SKM-1 (cell line): ENCODE measurements at regions not wholly inside any gene's neighbourhood (a gene's known extent, or its start where the extent isn't known, plus 50 kb on each side); places are given as distances from the start of the nearest gene placed in this dataset.

Experiments
- DNase-seq: peaks from one replicate; lab custom pipeline; 2025; ENCODE audit not compliant: unreplicated experiment; lab: John Stamatoyannopoulos, UW

DNA sequence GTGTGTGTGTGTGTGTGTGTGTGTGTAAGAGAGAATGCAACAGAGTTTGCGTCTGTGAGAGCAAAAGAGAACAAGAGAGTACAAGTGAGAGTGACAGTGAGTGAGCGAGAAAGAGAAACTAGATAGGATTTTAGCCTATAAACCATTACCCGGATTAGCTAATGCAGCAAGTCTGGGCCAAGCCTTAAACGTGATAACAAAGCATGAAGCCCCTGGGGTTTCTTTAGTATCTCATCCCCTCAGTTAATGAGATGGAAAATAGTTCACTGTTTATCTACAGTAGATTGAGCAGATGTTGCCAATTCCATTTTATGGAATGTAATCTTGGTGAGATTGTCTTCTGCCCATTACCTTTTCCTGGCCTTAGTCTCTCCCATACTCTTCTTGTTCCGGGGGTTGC, 114.5 kb downstream of the MAT2B start:
- no peak for DNase-seq

DNA sequence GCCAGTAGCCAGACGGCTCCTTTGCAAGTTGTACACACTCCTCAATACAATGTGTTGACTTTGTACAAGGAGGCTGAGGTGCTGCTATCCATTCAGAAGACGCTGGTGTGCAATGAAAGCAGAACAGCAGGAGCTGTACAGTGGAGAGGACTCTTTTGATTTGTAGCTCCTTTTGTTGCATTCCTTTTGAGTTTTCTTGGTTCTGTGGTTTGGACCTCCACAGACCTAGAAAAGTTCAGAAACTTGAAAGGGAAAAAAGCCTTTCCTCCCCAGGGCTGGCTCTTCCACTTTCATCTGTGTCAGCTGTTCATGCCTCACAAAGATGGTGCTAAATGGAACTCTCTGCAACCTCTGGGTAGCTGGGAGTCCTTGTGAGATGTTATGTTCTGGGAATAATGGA, 117.4 kb downstream of the MAT2B start:
- DNase-seq, result no peak

DNA sequence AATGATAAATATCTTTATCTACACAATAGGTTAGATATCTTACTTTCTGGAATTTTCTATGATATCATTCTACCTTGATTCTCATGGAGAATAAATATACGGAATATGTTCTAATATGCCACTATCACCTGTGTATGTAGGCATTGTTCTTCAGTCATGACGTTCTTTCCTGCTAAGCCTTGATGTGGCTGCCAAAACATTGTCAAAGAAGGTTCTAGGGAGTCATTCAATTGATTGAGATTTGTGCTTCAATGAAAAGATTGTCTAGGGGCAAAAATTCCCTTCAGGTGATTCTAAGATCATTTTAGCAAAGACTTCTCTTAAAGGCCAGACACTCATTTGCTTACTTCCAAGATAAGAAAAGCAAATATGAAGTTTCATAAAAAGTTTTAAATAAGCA, 118.1 kb downstream of the MAT2B start:
- DNase-seq, result no peak

GRCh38 chr5:163623986-163624385, 118.6 kb downstream of the MAT2B start:
- DNase-seq, result no peak

GRCh38 chr5:163624431-163624830, 119.0 kb downstream of the MAT2B start:
- DNase-seq, result no peak

DNA sequence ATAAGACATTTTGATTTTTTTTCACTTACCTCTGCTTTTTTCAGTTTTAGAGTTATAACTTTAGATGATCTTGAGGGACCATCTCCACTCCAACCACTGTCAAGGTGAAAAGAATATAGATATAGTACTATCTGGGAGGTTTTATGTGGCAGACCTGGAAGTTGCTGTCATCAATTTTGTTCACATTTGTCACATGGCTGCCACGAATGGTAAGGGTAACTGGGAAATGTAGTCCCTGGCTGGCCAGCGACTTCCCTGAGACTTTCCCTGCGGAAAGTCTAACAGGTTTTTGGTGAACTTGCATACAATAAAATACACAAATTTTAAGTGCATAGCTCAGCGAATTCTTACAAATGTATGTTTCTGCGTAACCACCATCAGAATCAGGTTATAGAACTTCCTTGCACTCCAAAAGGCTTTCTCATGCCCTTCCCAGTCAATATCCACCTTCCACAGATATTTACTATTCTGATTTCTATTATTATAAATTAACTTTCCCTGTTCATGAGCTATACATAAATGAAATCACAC, 121.5 kb downstream of the MAT2B start:
- no peak for DNase-seq

GRCh38 chr5:163631856-163632255, 126.4 kb downstream of the MAT2B start:
- DNase-seq, result no peak

- DNase-seq, result no peak
Observed at GRCh38 chr5:163633926-163634460, 128.6 kb downstream of the MAT2B start.

DNA sequence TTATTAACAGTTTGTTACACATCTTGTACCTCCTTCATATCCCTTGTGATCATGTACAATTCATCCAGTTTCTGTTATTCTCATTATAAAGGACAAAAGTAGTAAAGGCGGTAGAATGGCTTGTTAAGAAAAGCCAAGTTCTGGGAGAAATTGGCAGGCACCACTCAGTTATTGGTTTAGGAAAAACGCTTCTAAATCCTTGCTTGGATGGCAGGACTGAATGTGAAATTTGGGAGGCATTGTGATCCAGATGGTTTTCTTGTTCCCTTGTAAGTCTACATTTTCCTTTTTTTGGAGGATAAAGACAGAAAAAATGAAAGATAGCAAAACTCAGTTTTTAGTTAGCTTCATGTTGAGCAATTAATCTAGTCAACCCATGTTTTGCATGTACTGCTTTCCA, 130.2 kb downstream of the MAT2B start:
- no peak for DNase-seq

- no peak for DNase-seq
Observed at GRCh38 chr5:163642904-163643303, 137.5 kb downstream of the MAT2B start.

GRCh38 chr5:163645421-163646416, 140.3 kb downstream of the MAT2B start:
- no peak for DNase-seq

DNA sequence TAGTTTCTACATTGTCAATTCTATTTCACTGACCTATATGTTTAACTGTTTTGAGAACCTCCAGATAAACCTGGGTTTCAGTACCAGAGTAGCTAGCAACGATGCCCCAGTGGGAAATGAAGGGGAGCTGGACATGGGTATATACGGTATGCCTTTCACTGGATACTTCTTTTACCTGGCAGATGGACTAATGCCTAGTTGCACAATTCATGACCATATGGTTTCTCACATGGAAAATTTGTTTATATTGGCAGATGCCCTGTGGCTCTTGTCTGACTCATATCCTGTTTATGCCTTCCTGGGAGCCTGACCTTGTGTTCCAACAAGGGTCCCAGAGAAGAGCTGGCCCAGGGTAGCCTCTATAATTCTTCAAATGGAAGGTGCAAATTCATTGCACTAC, 144.1 kb downstream of the MAT2B start:
- DNase-seq, result no peak

- no peak for DNase-seq
Observed at GRCh38 chr5:163653526-163653925, 148.1 kb downstream of the MAT2B start.

DNA sequence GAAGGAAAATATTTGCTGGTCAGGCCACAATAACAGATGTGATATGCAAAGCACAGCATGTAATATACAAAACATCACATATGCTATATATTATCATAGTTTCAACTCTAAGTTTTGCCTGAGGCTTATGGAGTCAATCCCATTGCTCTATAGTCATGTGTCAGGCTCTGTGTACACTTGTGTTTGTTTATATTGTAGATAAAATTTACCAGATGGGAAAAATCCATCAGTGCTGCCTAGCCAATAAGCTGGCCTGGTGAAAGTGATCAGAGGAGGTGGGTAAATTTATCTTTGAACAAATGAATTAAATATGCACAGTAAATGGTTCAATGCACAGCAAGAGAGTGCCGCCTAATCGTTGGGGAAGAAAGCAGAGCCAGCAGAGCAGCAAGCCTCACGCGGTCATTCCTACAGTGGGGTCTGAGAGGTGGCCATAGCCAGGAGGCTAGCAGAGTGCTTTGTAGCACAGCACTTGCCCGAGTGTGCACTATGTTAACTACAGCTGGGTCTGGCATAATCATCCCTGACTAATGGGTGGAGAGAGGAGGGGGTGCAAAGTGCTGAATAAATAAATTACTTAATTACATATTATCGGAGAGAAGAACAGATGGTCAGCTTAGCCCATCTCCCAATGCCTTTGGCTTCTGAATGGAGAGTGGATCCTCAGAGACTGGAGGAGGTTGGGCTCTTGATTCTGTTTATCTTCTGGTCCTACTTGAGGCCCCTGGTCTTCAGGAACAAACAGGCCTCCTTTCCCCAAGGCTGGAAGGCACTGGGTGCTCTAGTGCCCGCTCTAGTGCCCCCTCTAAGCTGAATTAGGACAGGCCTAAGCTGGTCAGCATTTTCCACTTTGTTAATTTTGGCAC, 153.5 kb downstream of the MAT2B start:
- no peak for DNase-seq

DNA sequence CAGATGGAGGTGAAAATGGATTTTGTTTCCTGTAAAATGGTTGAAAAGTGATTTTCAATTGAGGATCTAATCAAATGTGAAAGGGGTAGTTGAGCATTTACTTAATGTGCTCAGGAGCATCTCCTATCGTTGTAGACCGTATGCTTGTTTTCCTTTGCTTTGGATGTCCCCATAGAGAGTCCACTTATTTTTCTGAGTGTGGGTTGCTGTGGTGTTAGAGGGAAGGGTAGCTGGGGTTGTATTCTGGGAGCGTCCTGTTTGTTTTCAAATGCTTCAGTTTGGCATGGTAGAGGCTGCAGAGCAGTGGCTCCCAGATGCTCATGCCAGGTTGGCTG, 154.1 kb downstream of the MAT2B start:
- DNase-seq, result no peak

- DNase-seq, result no peak
Observed at GRCh38 chr5:163660486-163660885, 155.1 kb downstream of the MAT2B start.

GRCh38 chr5:163661360-163661759, 155.9 kb downstream of the MAT2B start:
- no peak for DNase-seq

- DNase-seq, result no peak
Observed at GRCh38 chr5:163670036-163670435, 164.6 kb downstream of the MAT2B start.

DNA sequence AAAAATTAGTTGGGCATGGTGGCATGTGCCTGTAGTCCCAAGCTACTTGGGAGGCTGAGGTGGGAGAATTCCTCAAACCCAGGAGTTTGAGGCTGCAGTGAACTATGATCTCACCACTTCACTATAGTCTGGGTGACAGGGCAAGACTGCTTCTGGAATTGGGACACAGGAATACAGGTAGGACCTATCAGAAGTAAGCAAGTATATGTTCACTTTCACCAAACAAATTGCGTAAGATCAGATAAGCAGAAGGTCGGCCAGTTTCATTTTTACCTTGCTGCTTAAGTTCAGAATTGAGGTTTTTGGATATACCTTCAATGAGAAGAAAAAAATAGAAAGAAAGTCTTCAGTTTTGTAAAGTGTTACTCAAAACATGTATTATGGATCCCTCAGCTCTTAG, 171.7 kb downstream of the MAT2B start:
- no peak for DNase-seq

- DNase-seq, result no peak
Observed at GRCh38 chr5:163682234-163682633, 176.8 kb downstream of the MAT2B start.

DNA sequence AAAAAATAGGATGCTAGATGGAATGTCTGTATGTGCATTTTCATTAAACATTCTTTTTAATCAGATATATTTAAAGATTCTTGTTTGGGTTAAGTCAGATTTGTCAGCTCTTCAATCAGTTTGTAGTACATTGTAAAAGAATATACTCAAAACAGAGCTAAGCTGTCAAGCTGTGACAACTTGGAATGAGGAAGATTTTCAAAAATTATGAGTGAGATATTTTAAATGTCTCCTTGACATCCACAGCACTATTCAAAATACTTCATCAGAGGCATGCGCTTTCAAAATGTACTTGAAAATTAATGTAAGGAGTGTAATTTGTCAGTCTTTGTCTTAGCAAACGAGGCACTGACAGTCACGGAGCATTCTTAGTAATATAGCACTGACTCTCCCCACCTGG, 182.0 kb downstream of the MAT2B start:
- DNase-seq, result no peak

DNA sequence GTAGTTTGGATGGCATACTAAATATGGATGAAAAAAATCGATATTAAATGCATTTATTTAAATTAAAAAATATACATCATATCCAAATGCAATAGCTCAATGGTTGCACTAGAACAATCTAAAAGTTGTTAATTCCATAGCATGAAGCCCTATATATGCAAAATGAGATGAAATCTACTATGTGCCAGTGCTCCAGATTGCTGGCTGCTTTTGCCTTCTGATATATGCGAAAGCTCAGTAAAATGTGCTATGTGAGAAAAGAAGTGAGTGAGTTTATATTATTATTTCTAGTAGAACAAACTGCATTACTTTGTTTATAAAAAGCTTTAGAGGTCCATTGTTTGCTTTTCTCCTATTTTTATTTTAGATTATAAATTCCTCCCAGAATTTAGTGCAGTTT, 186.7 kb downstream of the MAT2B start:
- no peak for DNase-seq
